GM21367 (cell line): ENCODE measurements at regions not wholly inside any gene's neighbourhood (a gene's known extent, or its start where the extent isn't known, plus 50 kb on each side); places are given as distances from the start of the nearest gene placed in this dataset.

Experiments used
- ATAC-seq: cut with Tn5 transposase; IDR thresholded peaks from one replicate; pipeline ENCODE4 v1.9.1; 2021; ENCODE audit not compliant: unreplicated experiment

DNA sequence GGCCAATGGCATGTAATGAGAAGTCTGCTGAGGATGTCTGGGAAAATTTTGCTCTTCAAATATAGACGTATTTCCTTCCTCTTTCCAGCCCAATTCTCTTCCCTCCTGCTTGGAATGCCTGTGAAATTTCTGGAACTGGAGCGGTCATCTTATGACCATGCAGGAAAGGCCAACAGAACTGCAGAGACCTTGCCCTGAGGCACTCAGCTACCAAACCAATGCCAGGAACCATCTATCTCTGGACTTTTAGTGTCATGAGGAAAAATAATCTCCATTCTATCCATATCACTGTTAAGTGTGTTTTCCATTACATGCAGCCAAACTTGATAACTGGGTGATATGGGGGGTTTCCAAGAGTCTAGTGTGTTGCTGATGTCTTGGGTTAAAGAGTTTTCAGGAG, 363.7 kb downstream of the SLC4A3 start:
- ATAC-seq = no peak

DNA sequence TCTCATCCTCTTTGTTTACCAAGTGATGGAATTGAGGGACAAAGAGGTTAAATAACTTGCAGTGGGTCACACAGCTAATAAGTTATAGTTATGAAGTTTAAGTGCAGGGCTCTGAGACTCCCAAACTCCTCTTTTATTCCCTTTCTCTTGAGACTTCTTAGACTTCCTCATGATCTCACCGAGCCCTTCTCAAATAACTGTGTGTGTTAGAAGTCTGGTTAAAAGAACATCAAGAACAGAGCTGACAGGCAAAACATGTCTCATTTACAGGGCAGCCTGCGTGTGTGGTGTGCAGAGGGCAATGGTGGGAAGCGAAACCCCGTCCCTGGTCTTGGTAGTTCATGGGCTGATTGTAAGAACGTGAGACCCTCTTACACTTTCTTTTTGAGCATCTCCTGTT, 368.0 kb downstream of the SLC4A3 start:
- no peak for ATAC-seq

DNA sequence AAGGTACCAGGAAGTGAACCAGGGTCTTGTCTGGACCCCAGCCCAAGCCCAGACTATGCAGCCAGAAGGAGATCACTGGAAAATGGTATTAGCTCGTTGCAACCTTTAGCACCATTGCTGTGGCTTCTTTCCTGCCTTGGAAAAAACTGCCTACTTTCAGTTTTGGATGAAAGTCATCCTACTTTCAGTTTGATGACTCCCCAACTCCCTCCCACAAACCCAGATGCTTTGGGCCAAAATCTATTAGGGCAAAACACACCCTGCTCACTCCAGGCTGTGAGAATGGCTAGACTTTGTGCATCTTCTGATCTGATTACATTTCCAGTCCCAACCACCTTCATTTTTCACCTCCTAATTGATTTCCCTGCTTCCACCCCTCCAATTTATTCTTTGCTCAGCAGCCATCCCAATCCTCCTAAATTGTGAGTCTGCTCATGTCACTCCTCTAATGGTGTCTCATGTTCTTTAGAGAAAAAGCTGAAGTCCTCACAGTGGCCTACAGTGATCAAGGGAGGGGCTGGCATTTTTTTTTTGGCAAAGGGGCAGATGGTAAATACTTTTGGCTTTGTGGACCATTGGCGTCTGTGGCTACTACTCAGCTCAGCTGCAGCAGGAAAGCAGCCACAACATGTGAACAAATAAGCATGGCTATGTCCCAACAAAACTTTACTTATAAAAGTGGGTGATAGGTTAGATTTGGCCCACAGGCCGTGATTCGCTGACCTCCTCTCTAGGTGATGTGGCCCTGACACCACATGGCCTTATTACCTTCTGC, 368.7 kb downstream of the SLC4A3 start:
- no peak for ATAC-seq

DNA sequence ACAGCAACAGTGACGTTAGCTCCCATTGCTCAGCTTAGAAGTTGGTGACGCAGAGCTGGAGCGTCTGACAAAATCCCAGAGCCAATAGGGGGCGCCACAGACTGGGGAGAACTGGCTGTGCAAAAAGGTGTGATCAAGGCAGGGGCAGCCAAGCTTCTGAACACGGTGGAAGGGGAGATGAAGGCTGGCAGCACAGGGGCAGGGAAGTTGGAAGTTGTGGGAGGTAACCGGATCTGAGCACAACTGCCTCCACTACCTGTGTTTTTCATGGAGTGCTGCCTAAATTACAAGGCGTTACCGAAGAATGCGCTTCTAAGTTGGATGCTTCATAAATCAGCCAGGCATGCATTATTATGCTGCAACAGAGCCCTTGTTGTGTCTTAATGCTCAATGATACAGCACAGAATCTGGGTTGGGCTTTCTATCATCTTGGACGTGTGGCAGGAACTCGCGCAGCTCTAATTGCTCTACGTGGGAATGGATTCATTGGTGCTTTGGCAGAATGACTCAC, 370.0 kb downstream of the SLC4A3 start:
- ATAC-seq = no peak

DNA sequence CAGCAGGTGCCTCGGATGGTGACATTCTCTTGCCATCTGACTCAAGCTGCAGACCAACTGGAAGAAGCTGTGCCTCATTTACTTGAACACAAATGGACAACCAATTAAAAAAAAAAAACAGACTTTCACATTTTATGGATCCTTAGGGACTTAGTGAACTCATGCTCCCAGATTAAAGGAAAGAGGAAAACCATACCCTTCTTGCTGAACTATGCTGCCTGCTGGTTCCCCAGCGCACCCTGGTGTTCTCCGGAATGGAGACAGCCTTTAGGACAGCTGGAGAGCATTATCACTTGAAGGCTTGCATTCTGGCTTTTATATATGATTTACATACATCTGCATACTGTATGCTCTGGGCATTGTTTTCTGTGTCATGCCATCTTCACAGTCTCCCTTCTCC, 370.7 kb downstream of the SLC4A3 start:
- no peak for ATAC-seq

DNA sequence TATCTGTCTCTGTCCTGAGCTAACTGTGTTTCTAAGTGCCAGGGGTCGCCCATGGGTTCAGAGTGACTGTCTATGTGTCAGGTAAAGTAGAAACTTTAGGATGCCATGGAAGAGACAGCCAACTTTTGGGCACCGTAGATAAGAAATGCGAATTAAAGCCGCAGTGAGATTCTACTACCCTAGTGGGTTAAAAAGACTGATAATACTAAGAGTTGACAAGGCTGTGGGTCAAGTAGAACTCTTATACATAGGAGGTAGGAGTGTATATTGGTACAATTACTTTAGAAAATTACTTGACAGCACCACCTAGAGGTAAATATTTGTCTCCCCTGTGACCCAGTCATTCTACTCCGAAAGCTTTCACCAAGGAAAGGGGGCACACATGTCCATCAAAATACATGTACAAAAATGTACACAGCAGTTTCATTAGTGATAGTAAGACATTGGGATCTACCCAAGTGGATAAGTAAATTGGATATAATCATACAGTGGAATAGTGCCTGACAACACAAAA, 371.3 kb downstream of the SLC4A3 start:
- ATAC-seq = no peak

DNA sequence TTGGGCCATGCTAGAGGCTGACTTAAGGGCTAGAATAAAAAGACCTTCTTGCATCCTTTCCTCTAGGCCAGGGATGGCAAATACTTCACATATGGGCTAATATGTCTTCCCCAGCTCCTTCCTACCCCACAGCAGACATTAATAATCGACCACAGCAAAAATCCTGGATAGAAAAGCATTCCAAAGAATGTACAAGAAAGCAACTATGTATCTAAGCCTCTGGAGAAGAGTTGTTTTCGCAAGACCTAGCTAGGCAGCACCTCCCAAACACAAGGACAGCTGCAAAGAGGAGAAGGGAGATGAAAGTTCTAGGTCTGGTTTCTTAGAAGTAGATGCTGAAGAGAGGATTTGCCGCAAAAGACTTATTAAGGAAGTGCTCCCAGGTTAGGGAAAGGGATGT, 372.6 kb downstream of the SLC4A3 start:
- no peak for ATAC-seq

DNA sequence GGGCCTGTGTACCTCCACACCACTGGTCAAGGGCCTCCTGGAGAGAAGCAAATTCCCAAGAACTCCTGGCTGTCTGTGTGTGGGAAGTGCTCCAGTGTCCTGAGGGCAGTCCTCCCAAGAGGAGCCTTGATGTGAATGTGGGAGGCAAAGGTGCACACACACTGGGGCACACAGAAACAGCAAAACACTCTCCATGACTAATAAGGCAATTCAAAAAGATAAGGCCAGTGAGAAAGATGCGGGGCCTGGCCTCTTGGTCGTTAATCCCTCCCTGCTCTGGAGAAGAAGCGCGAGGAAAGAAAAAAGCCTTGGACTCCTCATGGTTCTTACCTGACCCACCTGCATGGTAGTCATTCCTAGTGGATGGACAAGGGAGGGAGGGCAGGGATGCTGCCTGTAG, 373.2 kb downstream of the SLC4A3 start:
- no peak for ATAC-seq

DNA sequence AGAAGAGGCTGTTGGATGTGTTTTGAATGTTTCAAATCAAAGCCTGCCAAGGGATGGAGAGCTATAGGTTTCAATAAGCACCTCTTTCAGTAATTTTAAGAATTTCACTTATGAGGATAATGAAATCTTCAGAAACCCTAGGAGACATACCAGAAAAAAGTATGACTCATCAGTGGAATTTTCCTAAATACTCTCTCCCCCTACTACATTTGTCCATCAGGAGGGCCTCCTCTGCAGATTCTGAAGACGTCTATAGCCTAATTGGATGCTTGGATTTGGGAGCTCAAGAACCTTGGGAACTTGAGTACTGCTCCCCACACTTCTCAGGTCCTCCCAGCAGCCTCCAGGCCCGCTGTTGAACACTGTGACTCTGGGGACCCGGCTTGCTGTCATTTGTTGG, 374.3 kb downstream of the SLC4A3 start:
- ATAC-seq = no peak

DNA sequence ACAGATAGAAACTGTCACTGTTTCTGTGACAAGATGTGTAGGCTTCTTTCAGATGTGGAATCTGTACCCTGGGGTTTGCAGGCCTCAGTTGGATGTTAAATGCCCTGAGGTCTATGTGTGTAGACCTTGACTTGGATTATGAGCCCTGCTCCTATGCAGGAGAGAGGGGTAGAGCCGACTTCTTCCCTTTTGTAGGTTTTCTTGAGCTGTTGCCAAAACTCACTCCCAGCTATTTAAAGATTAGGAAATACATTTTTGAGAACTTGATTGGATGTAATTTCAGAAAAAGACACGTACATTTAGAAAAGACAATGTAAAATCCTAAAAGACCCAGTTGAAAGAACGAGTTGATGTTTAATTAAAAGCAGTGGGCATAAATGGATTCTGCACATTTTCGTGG, 374.8 kb downstream of the SLC4A3 start:
- ATAC-seq = no peak

DNA sequence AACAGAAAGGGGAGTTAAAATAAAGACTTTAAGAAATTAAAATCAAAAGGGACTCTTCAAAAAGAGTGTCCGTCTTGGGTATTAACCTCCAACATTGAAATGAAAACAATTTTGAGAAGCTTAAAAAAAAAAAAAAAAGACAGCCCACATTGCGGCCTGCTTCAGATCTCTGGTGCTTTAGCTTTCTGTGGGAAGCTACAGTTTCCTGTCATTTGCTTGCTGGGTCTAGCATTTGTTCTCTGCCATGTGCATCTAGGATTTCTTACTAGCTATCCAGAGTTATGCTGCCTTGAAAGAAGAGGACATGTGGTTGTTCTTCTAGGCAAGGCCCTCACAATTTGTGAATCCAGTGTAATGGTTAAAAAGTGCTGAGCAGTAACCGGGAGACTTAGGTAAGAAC, 375.3 kb downstream of the SLC4A3 start:
- no peak for ATAC-seq

DNA sequence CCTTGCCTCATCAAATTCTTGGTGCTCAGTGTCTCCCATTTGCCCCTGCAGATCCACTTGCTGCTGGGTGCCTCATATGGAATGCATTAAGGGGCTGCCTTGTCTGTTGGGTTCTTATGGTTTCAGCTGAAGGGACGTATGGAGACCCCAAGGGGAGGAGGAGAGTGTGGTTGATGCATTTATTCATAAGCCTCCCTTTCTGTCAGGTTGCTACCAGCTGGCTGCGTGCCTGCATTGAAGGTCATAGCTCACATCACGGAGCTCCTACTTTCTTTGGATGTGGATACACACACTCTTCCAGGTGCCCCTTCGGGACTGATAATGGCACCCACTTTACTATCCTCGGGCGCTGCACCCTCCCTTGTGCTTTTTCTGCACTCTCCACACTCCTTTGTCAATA, 377.9 kb downstream of the SLC4A3 start:
- ATAC-seq = no peak

DNA sequence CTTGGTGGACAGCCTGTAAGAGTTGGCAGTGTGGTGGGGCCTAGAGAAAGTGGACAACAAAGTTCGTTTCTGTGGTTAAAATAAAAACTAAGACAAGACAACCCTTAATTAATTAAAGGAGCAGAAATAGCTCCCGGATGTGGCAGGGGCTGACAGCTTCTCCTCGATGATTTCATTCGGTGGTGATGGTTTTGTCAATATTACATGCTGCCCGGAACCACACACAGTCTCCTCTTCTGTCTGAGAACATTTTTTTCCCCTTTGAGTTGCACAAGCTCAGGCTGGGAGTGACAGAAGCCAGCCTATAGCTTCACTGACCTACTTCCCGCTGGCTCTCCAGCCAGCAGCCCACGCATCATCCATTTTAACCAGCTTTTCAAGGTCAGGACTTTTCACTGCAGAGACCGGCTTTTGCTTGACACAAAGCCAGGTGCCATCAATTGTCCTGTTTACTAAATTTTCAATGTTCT, 378.8 kb downstream of the SLC4A3 start:
- no peak for ATAC-seq

DNA sequence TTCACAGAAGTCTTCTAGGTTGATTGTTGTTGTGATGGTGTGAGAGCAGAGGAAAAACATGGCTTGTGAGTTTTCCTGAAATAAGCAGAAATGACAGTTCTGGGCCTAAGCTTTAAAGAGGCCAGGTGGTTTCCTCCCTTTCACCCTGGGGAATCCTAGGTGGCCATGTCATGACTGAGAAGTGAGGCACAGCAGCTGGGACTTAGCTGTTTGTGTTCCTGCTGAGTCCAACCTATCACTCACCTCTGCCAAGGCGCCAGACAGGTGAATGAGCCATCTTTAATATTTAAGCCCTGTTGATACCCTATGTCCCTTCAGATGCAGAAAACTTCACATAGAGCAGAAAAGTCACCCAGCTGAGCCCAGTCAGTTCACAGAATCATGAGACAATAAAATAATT, 384.4 kb downstream of the SLC4A3 start:
- no peak for ATAC-seq

DNA sequence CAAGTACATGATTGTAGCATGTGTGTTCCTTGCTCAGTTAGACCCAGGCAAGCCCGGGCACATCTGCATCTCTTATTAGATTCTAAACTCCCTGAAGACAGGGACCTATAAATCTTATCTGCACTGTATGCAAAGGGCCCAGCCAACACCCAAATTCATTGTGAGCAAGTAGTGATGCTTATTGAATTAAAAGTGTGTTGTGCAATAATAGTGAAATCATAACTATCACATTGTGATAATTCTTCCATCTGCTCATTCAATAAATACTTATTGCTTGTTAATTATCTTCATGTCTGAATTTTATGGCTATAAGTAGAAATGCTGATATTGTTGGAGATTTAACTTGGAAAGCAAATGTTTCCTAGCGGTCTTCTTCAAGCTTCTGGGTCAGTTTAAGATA, 387.5 kb downstream of the SLC4A3 start:
- ATAC-seq = no peak

DNA sequence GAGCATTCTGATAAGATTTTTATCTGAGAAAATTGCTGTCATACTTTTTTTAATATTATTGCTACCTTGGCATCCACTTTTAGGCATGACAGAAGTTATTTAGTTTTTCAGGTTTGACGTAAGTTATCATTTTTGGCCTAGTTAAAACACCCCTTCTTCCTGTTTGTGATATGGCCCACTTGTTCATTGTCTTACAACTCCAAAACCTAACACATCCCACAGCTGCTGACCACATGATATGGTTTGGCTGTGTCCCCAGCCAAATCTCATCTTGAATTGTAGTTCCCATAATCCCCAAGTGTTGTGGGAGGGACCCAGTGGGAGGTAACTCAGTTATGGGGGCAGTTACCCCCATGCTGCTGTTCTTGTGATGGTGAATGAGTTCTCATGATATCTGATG, 388.1 kb downstream of the SLC4A3 start:
- no peak for ATAC-seq

DNA sequence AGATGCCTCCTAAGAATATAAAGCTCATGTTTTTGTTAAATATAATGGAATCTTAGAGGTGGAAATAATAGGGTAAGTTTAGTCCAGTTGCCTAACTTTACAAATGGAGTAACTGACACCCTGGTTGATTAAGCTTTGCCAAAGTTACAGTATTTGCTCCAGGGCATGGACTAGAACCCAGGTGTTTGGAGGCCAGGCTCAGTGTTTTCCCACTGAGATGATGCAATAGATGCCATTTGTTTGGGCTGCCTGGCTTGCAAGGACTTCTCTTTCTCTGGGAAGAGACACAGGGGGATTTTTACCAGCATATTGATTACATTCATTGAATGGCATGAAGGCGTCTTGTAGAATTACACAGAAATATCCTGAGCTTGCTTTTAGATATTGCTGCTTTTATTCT, 397.8 kb downstream of the SLC4A3 start:
- ATAC-seq = no peak

DNA sequence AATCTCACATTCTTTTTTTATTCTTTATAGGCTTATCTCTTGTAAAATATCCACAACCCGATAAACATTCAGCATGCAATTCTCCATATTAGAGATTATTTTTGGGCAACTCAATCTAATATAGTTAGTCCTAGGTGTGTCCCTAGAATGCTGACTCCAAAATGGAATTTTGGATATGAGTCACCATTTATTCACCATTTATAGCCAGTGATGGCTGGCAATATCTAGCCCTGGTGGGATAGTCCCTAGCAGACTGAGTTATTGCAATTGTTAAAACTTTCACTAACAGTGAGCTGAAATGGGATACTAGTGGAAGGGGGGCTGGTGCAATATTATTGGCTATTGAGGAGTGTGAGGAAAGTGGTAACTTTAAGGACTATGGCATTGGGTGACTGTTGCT, 401.6 kb downstream of the SLC4A3 start:
- ATAC-seq = no peak

DNA sequence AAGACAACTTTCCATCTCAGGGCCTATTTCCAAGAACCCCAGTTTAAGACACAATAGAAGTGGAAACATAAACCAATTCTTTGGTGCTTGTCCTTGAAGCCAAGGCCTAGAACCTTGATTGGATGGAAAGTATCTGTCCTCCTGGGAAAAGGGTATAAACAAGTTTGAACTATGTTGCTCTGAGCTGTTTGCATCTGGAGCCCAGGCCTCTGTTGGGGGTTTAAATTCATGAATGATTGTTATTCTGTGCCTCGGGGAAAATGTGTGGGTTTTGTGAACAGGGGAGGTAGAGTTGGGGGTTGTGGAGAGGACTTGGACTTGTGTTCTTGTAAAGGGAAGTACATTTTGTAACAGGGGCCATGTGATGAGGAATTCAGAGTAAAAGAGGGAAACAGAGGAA, 406.1 kb downstream of the SLC4A3 start:
- no peak for ATAC-seq

DNA sequence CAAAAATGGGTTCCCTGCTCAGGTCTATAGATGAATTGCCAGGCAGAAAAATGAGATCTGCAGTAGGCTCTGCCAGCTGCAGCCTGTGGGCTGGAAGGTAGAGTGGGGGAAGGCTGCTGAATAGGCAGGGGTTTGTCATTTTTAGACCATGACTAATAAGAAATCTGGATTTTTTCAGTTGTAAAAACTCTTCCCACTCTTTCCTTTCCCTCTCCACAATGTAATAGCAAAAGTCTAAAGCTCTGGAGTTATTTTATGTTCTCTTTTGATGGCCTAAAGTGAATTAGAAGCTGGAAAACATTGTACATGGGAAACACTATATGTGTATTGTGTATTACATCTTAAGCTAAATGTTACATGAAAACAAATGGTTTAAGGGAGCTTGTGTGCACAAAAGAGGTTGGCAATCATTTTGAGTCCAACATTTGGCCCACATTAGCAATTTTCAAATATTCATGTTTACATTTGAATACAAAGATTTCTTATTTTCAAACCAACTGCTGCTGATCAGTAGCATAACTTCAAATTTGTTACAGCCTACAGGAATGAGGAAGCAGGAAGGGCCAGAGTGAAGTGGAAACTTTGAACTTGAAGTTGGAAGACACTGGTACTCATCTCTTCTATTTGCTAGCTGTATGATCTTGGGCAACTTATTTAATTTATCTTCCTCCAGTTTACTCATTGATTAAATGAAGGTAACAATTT, 407.1 kb downstream of the SLC4A3 start:
- no peak for ATAC-seq

DNA sequence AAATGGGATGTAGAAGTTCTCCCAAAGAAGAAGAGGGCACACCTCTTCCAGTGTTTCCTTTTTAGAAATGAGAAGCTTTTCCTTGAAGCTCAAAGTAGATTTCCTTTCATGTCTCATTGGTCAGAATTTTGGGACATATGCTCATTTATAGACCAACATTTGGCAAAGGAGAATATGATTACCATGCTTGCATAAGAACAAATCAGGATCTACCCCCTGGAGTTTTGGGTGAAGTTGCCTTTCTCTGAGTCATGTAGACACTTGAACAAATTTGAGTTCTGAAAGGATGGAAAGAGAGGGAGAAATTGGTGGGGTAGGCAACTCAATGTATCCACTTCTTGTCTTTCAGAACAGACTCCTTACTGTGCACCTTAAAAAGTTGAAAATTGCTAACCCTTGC, 409.0 kb downstream of the SLC4A3 start:
- ATAC-seq = no peak

DNA sequence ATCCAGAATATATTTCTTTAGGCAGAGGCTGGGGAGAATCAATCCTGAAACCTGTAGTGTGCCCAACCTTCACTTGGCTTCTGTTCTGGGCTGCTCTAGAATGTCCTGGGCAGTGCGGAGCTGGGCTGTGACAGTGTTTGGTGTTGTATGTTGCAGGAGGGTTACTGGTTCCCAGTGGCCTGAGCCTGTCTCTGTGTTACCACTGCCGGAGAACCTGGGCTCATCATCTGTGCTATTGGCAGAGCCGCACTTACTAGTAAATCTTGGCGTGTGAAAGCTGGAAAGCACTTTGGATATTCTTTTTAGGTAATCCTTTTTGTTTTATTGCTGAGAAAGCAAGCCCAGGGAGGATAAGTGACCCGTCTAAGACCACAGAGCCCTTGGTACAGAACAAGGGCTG, 412.9 kb downstream of the SLC4A3 start:
- ATAC-seq = no peak
